T-cell (primary cell): ENCODE measurements at regions not wholly inside any gene's neighbourhood (a gene's known extent, or its start where the extent isn't known, plus 50 kb on each side); places are given as distances from the start of the nearest gene placed in this dataset.

Experiments
- ATAC-seq, 4 experiments: fragments of 200-7000 bp in 3 of 4; fragments of 150-1000 bp in 1 of 4; cut with Tn5 transposase; replicated peaks in 1 of 4; 1 replicate in 3 of 4; 2 replicates in 1 of 4; pipeline ENCODE4 v1.10.0; 2021; ENCODE audit warnings: moderate library complexity in 3 of 4, mild to moderate bottlenecking in 2 of 4, moderate number of reproducible peaks in 1 of 4
- CTCF ChIA-PET, 2 donors: fragments of 300-600 bp; sonication (Branson Sonifier 250); formaldehyde crosslinking; loops; one replicate each; lab custom pipeline; 2022; ENCODE audit warnings: antibody characterized with exemption in 2 of 2; lab: Charles Lee
- POLR2A ChIA-PET, 2 donors: fragments of 300-600 bp; sonication (Branson Sonifier 250); formaldehyde crosslinking; loops; one replicate each; lab custom pipeline; 2022; ENCODE audit warnings: antibody characterized with exemption in 2 of 2; lab: Charles Lee
- DNase-seq, 35 experiments: peaks; one replicate each; pipeline versions ENCODE4 v3.0.0 to v3.0.0-alpha.2; 2013 to 2023
- H3K27ac ChIP-seq: one replicate; pipeline ENCODE4 v1.5.1; 2013; ENCODE audit warnings: low read length
- H3K27me3 ChIP-seq, 2 experiments: replicated peaks in 1 of 2; 1 replicate in 1 of 2; 2 replicates in 1 of 2; pipeline versions ENCODE4 v1.6.1 to v1.7.0; 2013; ENCODE audit warnings: low read length in 1 of 2, mixed read lengths in 1 of 2; ENCODE audit not compliant: control insufficient read depth in 2 of 2, insufficient read depth in 2 of 2; ENCODE audit errors: extremely low read depth in 1 of 2
- H3K36me3 ChIP-seq, 2 donors: 1 replicate in 1 of 2; 2 replicates in 1 of 2; pipeline versions ENCODE4 v1.6.1 to v1.7.0; 2013; ENCODE audit warnings: low read length in 1 of 2; ENCODE audit not compliant: control insufficient read depth in 2 of 2, insufficient read depth in 1 of 2; ENCODE audit errors: extremely low read depth in 1 of 2
- H3K4me1 ChIP-seq, 2 experiments: 1 replicate in 1 of 2; 2 replicates in 1 of 2; pipeline versions ENCODE4 v1.6.1 to v1.7.0; 2013; ENCODE audit warnings: low read length in 2 of 2, mixed read lengths in 1 of 2; ENCODE audit not compliant: insufficient read depth in 2 of 2, control insufficient read depth in 1 of 2; ENCODE audit errors: extremely low read depth in 1 of 2
- H3K4me3 ChIP-seq, 2 donors: 1 replicate in 1 of 2; 2 replicates in 1 of 2; pipeline versions ENCODE4 v1.5.1 to v1.7.0; 2013; ENCODE audit warnings: mild to moderate bottlenecking in 2 of 2, low read length in 1 of 2, moderate library complexity in 1 of 2; ENCODE audit not compliant: control insufficient read depth in 1 of 2; ENCODE audit errors: extremely low read depth in 1 of 2
- H3K9me3 ChIP-seq: 2 replicates; pipeline ENCODE4 v1.7.0; 2013
- H3K27ac Mint-ChIP-seq, 2 donors: one replicate each; pipeline ENCODE4 v1.8.0; 2020 to 2021; ENCODE audit warnings: mild to moderate bottlenecking in 2 of 2, mixed read lengths in 2 of 2
- H3K27me3 Mint-ChIP-seq, 2 donors: one replicate each; pipeline ENCODE4 v1.8.0; 2021 to 2022; ENCODE audit warnings: mixed read lengths in 2 of 2
- H3K36me3 Mint-ChIP-seq: one replicate; pipeline ENCODE4 v1.8.0; 2021; ENCODE audit warnings: mixed read lengths
- H3K4me1 Mint-ChIP-seq, 3 donors: one replicate each; pipeline ENCODE4 v1.8.0; 2020 to 2022; ENCODE audit warnings: mixed read lengths in 3 of 3, mild to moderate bottlenecking in 1 of 3
- H3K4me3 Mint-ChIP-seq, 3 donors: one replicate each; pipeline ENCODE4 v1.8.0; 2020 to 2022; ENCODE audit warnings: mild to moderate bottlenecking in 3 of 3, mixed read lengths in 3 of 3, moderate library complexity in 3 of 3
- H3K9me3 Mint-ChIP-seq, 3 donors: one replicate each; pipeline ENCODE4 v1.8.0; 2020 to 2022; ENCODE audit warnings: mixed read lengths in 3 of 3
- WGBS: methylation state at CpG from one replicate; pipeline ENCODE4 v1.1.5; 2013; ENCODE audit warnings: missing lambda C conversion rate; ENCODE audit not compliant: insufficient coverage; 5-methylcytosine and 5-hydroxymethylcytosine counted together

DNA sequence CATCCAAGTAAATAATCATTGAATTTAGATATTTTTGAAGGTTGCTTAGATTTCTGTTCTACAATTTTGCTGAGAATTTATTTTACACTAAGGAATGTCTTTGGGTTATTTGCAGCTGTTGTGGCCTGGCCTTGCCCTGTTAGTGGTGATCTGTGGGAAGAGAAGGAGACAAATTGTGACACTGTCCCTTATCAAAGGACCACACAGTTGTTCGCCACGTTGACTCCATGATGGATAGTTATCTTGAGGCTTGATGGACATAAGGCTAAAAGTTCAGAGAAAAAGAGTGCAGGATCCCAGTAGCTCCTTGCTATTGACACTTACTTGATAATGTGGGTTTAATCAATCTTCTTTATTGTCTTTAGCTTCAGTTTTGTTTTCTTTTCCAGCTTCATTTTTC is 186.6 kb upstream of the MEF2C start:
- H3K4me1 Mint-ChIP-seq = no peaks in the 10 kb centered on the region
- no peaks in the 10 kb centered on the region for H3K27me3 Mint-ChIP-seq
- WGBS = 82% methylated on average over 2 of the region's 2 CpGs
- H3K9me3 ChIP-seq = no peaks in the 10 kb centered on the region
- ATAC-seq = no peak
- no peak overlapping the region for H3K4me3 ChIP-seq
- ChIA-PET CTCF (no interaction called here), POLR2A (no interaction called here)
- no peaks in the 10 kb centered on the region for H3K36me3 Mint-ChIP-seq
- no peaks in the 10 kb centered on the region for H3K27me3 ChIP-seq
- H3K36me3 ChIP-seq = no peaks in the 10 kb centered on the region
- no peak for DNase-seq
- H3K4me3 Mint-ChIP-seq = no peak overlapping the region
- no peaks in the 10 kb centered on the region for H3K9me3 Mint-ChIP-seq
- H3K27ac Mint-ChIP-seq = no peak overlapping the region
- H3K27ac ChIP-seq = no peak overlapping the region
- H3K4me1 ChIP-seq = no peaks in the 10 kb centered on the region

- ATAC-seq (no peak), DNase-seq (no peak)
- H3K36me3 Mint-ChIP-seq = no peaks in the 10 kb centered on the region
- ChIA-PET CTCF (no interaction called here), POLR2A (interaction anchor here in 1 of 2 donors (0.6 kb wide), 1 partner anchor 14 kb away, joined by 3 read pairs; no protein-coding TSS in a partner anchor)
- H3K27me3 ChIP-seq = no peaks in the 10 kb centered on the region
- H3K4me3 Mint-ChIP-seq = no peak overlapping the region
- no peaks in the 10 kb centered on the region for H3K4me1 ChIP-seq
- no peaks in the 10 kb centered on the region for H3K36me3 ChIP-seq
- H3K27ac Mint-ChIP-seq = no peak overlapping the region
- H3K9me3 Mint-ChIP-seq = no peaks in the 10 kb centered on the region
- no peaks in the 10 kb centered on the region for H3K9me3 ChIP-seq
- H3K27me3 Mint-ChIP-seq = no peaks in the 10 kb centered on the region
- no peak overlapping the region for H3K4me3 ChIP-seq
- no peaks in the 10 kb centered on the region for H3K4me1 Mint-ChIP-seq
- WGBS = no CpG with 5 or more reads among the region's 3 CpGs
- H3K27ac ChIP-seq = no peak overlapping the region
Observed at GRCh38 chr5:89067362-89067761, 184.4 kb upstream of the MEF2C start.

GRCh38 chr5:89065919-89066318 is 182.9 kb upstream of the MEF2C start:
- Histone ChIP-seq H3K27me3 (no peaks in the 10 kb centered on the region), H3K4me3 (no peak overlapping the region), H3K36me3 (no peaks in the 10 kb centered on the region), H3K9me3 (no peaks in the 10 kb centered on the region), H3K4me1 (no peaks in the 10 kb centered on the region), H3K27ac (no peak overlapping the region)
- no peaks in the 10 kb centered on the region for H3K9me3 Mint-ChIP-seq
- H3K4me3 Mint-ChIP-seq = no peak overlapping the region
- ATAC-seq = no peak
- no peak for DNase-seq
- H3K36me3 Mint-ChIP-seq = no peaks in the 10 kb centered on the region
- no peaks in the 10 kb centered on the region for H3K4me1 Mint-ChIP-seq
- H3K27me3 Mint-ChIP-seq = no peaks in the 10 kb centered on the region
- POLR2A ChIA-PET = interaction anchor here in 1 of 2 donors (0.7 kb wide), 1 partner anchor 739 kb away, joined by 4 read pairs; no protein-coding TSS in a partner anchor
- no CpG with 5 or more reads among the region's 3 CpGs for WGBS
- CTCF ChIA-PET = no interaction called here
- no peak overlapping the region for H3K27ac Mint-ChIP-seq

- ChIA-PET POLR2A (no interaction called here), CTCF (no interaction called here)
- no peak for ATAC-seq
Observed at GRCh38 chr5:89064736-89065135, 181.8 kb upstream of the MEF2C start.

GRCh38 chr5:89064054-89064453 is 181.1 kb upstream of the MEF2C start:
- Histone ChIP-seq H3K4me3 (no peak overlapping the region), H3K27ac (no peak overlapping the region), H3K9me3 (no peaks in the 10 kb centered on the region), H3K27me3 (no peaks in the 10 kb centered on the region), H3K36me3 (no peaks in the 10 kb centered on the region), H3K4me1 (no peaks in the 10 kb centered on the region)
- ATAC-seq = no peak
- ChIA-PET CTCF (no interaction called here), POLR2A (no interaction called here)
- H3K27me3 Mint-ChIP-seq = no peaks in the 10 kb centered on the region
- no peak overlapping the region for H3K27ac Mint-ChIP-seq
- H3K9me3 Mint-ChIP-seq = no peaks in the 10 kb centered on the region
- no peak for DNase-seq
- WGBS = no CpG with 5 or more reads among the region's 1 CpG
- H3K36me3 Mint-ChIP-seq = no peaks in the 10 kb centered on the region
- H3K4me1 Mint-ChIP-seq = no peaks in the 10 kb centered on the region
- no peak overlapping the region for H3K4me3 Mint-ChIP-seq

More at GRCh38 chr5:89064736-89065135, 181.8 kb upstream of the MEF2C start:
- no peaks in the 10 kb centered on the region for H3K9me3 Mint-ChIP-seq
- no peak overlapping the region for H3K4me3 ChIP-seq
- H3K36me3 Mint-ChIP-seq = no peaks in the 10 kb centered on the region
- DNase-seq = no peak
- H3K4me3 Mint-ChIP-seq = no peak overlapping the region
- no peaks in the 10 kb centered on the region for H3K4me1 ChIP-seq
- H3K27ac Mint-ChIP-seq = no peak overlapping the region
- H3K36me3 ChIP-seq = no peaks in the 10 kb centered on the region
- no peak overlapping the region for H3K27ac ChIP-seq
- no peaks in the 10 kb centered on the region for H3K4me1 Mint-ChIP-seq
- H3K27me3 Mint-ChIP-seq = no peaks in the 10 kb centered on the region
- H3K27me3 ChIP-seq = no peaks in the 10 kb centered on the region
- no peaks in the 10 kb centered on the region for H3K9me3 ChIP-seq
- WGBS = 80% methylated on average over 1 of the region's 4 CpGs

DNA sequence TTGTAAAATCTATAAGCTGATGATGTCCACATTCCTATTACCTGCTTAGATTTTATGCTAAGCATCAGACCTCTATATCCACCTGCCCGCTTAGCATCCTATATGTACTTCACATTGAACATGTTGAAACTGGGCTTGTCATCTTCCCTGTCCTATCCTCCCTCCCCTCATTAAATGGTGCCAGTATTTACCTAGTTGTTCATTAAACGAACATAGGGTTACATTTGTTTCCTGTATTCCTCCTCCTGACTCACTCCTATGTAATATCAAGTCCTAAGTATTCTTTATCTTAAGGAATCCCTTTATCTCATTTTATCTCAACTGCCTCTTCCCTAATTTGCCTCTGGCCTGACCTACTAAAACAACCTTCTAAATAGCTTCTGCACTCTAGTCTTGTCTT is 177.8 kb upstream of the MEF2C start:
- H3K27ac Mint-ChIP-seq = no peak overlapping the region
- no peaks in the 10 kb centered on the region for H3K27me3 Mint-ChIP-seq
- Histone ChIP-seq H3K4me3 (no peak overlapping the region), H3K4me1 (no peaks in the 10 kb centered on the region), H3K9me3 (no peaks in the 10 kb centered on the region), H3K27me3 (no peaks in the 10 kb centered on the region), H3K36me3 (no peaks in the 10 kb centered on the region), H3K27ac (no peak overlapping the region)
- 100% methylated on average over 1 of the region's 2 CpGs for WGBS
- H3K4me3 Mint-ChIP-seq = no peak overlapping the region
- H3K9me3 Mint-ChIP-seq = no peaks in the 10 kb centered on the region
- H3K4me1 Mint-ChIP-seq = no peaks in the 10 kb centered on the region
- ChIA-PET POLR2A (no interaction called here), CTCF (no interaction called here)
- H3K36me3 Mint-ChIP-seq = no peaks in the 10 kb centered on the region
- no peak for ATAC-seq
- no peak for DNase-seq

- Histone ChIP-seq H3K27me3 (no peaks in the 10 kb centered on the region), H3K9me3 (no peaks in the 10 kb centered on the region), H3K27ac (no peak overlapping the region), H3K4me3 (no peak overlapping the region), H3K4me1 (no peaks in the 10 kb centered on the region), H3K36me3 (no peaks in the 10 kb centered on the region)
- no peaks in the 10 kb centered on the region for H3K27me3 Mint-ChIP-seq
- CTCF ChIA-PET = no interaction called here
- ATAC-seq = no peak
- H3K36me3 Mint-ChIP-seq = no peaks in the 10 kb centered on the region
- H3K27ac Mint-ChIP-seq = no peak overlapping the region
- POLR2A ChIA-PET = no interaction called here
- WGBS = no CpG with 5 or more reads among the region's 1 CpG
- DNase-seq = no peak
- H3K4me1 Mint-ChIP-seq = no peaks in the 10 kb centered on the region
- no peak overlapping the region for H3K4me3 Mint-ChIP-seq
- no peaks in the 10 kb centered on the region for H3K9me3 Mint-ChIP-seq
Observed at GRCh38 chr5:89059274-89059673, 176.3 kb upstream of the MEF2C start.
